G401 (cell line): ENCODE measurements at regions not wholly inside any gene's neighbourhood (a gene's known extent, or its start where the extent isn't known, plus 50 kb on each side); places are given as distances from the start of the nearest gene placed in this dataset.

Experiments used
- DNase-seq: peaks from one replicate; pipeline ENCODE4 v3.0.0-alpha.2; 2015; ENCODE audit warnings: low spot score
- in situ Hi-C: cut with HindIII; loops from 2 replicates; pipeline ENCODE4 v1.10.0; 2016; ENCODE audit warnings: low sequenced_read_pairs, mixed read lengths

GRCh38 chr13:74047931-74048600, 86.1 kb downstream of the KLF12 start:
- DNase-seq, result no peak
- in situ Hi-C loops, result no loop called here

- in situ Hi-C loops, result no loop called here
- no peak for DNase-seq
Observed at GRCh38 chr13:74046431-74046830, 87.8 kb downstream of the KLF12 start.

- in situ Hi-C loops, result no loop called here
- no peak for DNase-seq
Observed at GRCh38 chr13:74045583-74045982, 88.6 kb downstream of the KLF12 start.

- DNase-seq, result no peak
- in situ Hi-C loops, result no loop called here
Observed at GRCh38 chr13:74043237-74043636, 91.0 kb downstream of the KLF12 start.

GRCh38 chr13:74040200-74040599, 94.0 kb downstream of the KLF12 start:
- peak; percentile 21 for DNase-seq
- in situ Hi-C loops, result no loop called here

DNA sequence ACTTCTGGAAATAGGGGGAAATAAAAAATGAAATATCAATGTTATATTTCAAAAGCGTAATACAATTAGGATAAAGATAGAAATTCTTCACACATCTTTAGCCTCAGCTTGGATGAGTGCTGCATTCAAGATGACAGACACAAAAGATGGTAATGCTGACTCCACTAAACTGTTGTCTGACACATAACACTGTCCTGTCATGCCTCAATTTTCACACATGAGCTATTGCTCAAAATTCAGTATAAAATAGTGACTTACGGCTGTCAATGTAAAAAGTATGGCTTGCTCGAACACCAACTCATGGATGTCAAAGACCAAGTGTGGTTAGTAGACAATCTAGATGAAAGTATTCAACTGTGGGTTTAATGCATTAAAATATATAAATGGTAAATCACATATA, 94.5 kb downstream of the KLF12 start:
- in situ Hi-C loops, result no loop called here

DNA sequence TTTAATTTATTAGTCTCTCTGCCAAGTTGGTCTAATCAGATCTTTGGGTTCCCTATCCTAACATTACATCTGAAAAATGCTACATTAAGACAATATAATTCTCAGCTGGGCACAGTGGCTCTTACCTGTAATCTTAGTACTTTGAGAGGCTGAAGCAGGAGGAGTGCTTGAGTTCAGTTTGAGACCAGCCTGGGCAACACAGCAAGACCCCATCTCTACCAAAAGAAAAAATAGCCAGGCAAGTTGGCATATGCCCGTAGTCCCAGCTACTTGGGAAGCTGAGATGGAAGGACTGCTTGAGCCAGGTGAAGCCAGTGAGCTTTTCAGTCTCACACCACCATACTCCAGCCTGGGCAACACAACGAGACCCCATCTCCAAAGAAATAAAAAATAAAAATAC, 95.0 kb downstream of the KLF12 start:
- in situ Hi-C loops, result no loop called here
- DNase-seq, result no peak

More for the DNA sequence above, 94.5 kb downstream of the KLF12 start:
- DNase-seq, result no peak

DNA sequence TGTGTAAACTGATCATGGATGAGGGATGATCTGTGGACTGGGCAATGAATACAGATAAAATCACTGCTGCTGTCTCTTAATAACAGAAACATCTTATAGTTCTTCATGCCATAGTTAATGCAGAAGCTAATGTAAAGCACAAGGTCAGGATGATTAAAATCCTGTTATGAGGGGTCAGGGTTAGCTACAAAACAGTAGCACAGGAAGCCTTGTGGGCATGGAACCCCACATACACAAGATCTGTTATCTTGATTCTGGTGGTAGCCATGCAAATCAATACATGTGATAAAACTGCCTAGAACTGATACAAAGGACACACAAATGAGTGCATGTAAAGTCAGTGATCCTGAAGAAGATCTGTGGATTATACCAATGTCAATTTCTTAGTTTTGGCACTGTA, 96.4 kb downstream of the KLF12 start:
- no peak for DNase-seq
- in situ Hi-C loops, result no loop called here

DNA sequence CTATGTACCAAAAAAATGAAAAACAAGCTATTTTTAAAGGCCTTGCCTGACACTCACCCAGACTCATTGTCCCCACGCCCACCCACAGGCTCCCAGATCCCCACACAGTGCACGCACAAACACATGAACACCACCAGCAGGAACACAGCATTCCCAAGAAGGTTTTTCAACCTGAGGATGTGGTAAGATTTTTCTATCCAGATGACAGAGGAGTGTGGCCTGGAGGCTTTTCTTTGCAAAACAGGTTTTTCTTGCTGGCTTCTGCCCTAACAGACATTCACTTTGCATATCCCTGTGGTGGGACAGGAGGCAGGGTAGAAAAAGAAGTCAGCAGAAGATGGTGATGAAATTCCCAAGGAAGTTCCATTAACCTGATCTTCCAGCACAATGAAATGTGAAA, 97.8 kb downstream of the KLF12 start:
- DNase-seq, result no peak
- in situ Hi-C loops, result no loop called here

- in situ Hi-C loops, result no loop called here
- DNase-seq, result no peak
Observed at GRCh38 chr13:74035896-74036295, 98.3 kb downstream of the KLF12 start.

GRCh38 chr13:74032325-74032724, 101.9 kb downstream of the KLF12 start:
- in situ Hi-C loops, result no loop called here
- DNase-seq, result no peak

DNA sequence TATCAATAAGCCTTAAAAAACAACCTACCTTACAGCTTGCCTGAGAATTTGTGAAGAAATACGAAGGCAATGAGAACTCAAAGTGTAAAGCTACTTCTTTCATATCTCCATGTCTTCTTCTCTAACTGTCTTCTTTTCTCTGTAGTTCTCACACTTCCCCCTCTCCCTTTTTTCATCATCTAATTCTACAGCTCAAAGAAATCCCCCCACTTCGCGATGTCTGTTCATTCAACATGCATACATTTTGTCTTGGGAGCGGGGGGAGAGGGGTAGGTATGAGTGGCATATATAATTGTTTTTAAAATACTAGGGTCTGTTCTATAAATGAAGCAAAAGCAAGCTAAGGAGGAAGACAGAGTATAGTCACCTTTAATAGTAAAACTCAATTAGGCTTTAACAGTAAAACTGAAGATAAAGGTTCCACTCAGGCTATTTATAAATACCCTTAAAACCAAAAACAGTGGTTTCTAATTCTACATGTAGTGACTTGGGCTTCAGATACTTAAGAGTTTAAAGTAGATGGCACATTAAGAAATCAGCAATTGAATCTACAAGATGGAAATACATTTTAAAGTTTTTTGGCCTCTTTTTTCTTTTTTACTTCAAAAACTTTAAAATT, 106.9 kb downstream of the KLF12 start:
- in situ Hi-C loops, result no loop called here
- no peak for DNase-seq

- DNase-seq, result no peak
- in situ Hi-C loops, result no loop called here
Observed at GRCh38 chr13:74026753-74027152, 107.5 kb downstream of the KLF12 start.

DNA sequence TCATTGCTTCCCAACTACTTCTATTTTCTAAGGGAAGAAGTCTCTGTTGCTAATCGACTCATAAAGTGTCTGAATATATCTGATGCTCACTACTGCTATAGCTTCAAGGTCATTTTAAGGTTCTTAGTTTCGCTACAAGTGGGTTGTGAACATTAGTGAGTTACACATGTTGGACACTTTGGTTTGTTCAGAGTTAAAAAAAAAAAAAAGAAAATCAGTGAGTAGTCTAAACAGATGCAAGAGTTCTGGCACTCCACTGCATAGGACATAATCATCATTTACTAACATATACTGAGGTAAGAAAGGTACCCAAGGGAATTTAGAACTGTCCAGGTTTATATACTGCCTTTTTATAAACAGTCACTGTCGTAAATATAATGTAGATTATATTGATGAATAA, 108.8 kb downstream of the KLF12 start:
- in situ Hi-C loops, result no loop called here
- DNase-seq, result no peak

- in situ Hi-C loops, result no loop called here
Observed at GRCh38 chr13:74024856-74025255, 109.3 kb downstream of the KLF12 start.

DNA sequence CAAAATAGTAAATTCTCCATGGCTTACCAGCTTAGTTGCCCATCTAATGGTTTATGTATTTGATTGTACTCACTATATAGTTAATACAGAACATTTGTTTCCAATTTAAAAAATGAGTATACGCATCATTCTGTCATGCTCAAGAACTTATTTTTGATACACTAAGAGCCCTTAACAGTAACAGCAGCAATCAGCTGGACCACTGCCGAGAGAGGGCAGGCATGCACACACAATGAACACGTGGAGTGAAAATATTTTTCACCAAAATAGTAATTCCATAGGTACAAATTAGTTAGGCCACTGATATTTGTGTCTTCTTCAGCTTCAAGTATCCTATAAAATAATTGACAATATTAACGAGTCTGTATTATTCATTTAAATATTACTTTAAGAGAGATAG, 109.9 kb downstream of the KLF12 start:
- no peak for DNase-seq
- in situ Hi-C loops, result no loop called here

More at GRCh38 chr13:74024856-74025255, 109.3 kb downstream of the KLF12 start:
- no peak for DNase-seq

- in situ Hi-C loops, result no loop called here
- no peak for DNase-seq
Observed at GRCh38 chr13:74023484-74023883, 110.7 kb downstream of the KLF12 start.

DNA sequence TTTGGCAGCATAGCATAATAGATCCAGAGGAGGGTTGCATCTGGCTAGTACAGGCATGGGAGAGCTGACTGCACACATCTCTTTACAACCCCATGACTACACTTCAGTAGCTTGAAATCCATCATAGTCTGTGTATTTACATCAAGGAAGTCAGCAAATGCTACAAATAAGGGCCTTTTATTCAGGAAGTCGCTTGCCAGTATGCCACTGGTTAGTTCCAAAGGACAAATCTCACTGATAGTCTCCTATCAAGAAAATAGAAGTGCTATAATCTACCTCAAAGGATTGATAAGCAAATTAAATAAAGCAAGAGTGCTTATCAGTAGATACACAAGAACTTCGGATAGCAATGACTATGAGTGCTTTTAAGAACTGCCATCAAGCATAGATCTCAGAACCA, 112.7 kb downstream of the KLF12 start:
- DNase-seq, result no peak
- in situ Hi-C loops, result no loop called here

GRCh38 chr13:74018062-74018431, 116.2 kb downstream of the KLF12 start:
- in situ Hi-C loops, result no loop called here
- DNase-seq, result no peak

DNA sequence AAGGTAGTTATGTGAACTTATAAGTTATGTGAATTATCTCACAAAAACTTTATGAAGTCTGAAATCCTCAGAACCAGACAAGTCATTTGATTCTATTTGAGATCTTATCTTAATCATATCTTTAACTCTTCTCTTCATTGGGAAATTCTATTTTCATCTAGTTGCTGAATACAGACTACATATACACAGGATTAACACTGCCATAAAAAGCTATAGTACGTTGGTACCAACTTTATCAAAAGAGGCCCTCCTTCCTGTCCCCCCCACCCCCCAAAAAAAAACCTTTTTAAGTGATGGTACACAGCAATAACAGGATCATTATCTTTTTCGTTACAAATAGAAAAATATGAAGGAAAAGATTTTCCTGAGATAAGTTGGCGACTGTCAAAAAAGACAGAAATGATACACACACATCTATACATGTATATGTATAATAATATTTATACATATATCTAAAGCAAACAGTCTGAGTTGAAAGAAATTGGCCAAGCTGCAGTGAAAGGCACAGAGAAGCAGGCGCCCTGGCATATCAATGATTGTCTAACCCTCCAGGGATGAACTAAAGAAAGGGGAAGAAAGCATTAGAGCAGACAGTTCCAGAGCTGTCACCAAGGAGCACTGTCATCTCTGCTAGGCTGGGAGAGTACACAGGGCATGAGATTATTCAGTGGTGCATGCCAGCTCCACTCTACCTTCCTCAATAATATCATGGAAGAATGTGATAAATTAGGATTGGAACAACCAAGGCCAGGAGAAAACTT, 116.7 kb downstream of the KLF12 start:
- in situ Hi-C loops, result no loop called here
- DNase-seq, result no peak

- in situ Hi-C loops, result no loop called here
Observed at GRCh38 chr13:74015137-74015536, 119.1 kb downstream of the KLF12 start.

More at GRCh38 chr13:74015137-74015536, 119.1 kb downstream of the KLF12 start:
- DNase-seq, result no peak
